ENCODE measurements at regions not wholly inside any gene's neighbourhood (a gene's known extent, or its start where the extent isn't known, plus 50 kb on each side); places are given as distances from the start of the nearest gene placed in this dataset.

GRCh38 chr4:41455206-41455605, 82.8 kb upstream of the LIMCH1 start:
- DNase-seq (ENCODE audit: low read depth, low spot score) = no peak

GRCh38 chr4:41456559-41457101, 81.3 kb upstream of the LIMCH1 start:
- no peak for DNase-seq (ENCODE audit: low read depth, low spot score)

- no peak for DNase-seq (ENCODE audit: low read depth, low spot score)
Observed at GRCh38 chr4:41458689-41459088, 79.3 kb upstream of the LIMCH1 start.

GRCh38 chr4:41460641-41461040, 77.3 kb upstream of the LIMCH1 start:
- no peak for DNase-seq (ENCODE audit: low read depth, low spot score)

GRCh38 chr4:41461780-41462307, 76.1 kb upstream of the LIMCH1 start:
- DNase-seq (ENCODE audit: low read depth, low spot score) = no peak

GRCh38 chr4:41465146-41465761, 72.7 kb upstream of the LIMCH1 start:
- DNase-seq (ENCODE audit: low read depth, low spot score) = no peak

GRCh38 chr4:41466249-41466648, 71.7 kb upstream of the LIMCH1 start:
- DNase-seq (ENCODE audit: low read depth, low spot score) = no peak

GRCh38 chr4:41468122-41468521, 69.8 kb upstream of the LIMCH1 start:
- no peak for DNase-seq (ENCODE audit: low read depth, low spot score)

GRCh38 chr4:41471126-41472071, 66.6 kb upstream of the LIMCH1 start:
- DNase-seq (ENCODE audit: low read depth, low spot score) = no peak

- DNase-seq (ENCODE audit: low read depth, low spot score) = no peak
Observed at GRCh38 chr4:41472081-41472480, 65.9 kb upstream of the LIMCH1 start.

GRCh38 chr4:41473176-41473575, 64.8 kb upstream of the LIMCH1 start:
- no peak for DNase-seq (ENCODE audit: low read depth, low spot score)

- no peak for DNase-seq (ENCODE audit: low read depth, low spot score)
Observed at GRCh38 chr4:41475402-41475801, 62.6 kb upstream of the LIMCH1 start.

GRCh38 chr4:41476310-41476885, 61.6 kb upstream of the LIMCH1 start:
- DNase-seq (ENCODE audit: low read depth, low spot score) = no peak

GRCh38 chr4:41477181-41477905, 60.6 kb upstream of the LIMCH1 start:
- DNase-seq (ENCODE audit: low read depth, low spot score) = no peak

- DNase-seq (ENCODE audit: low read depth, low spot score) = no peak
Observed at GRCh38 chr4:41478518-41478917, 59.4 kb upstream of the LIMCH1 start.

GRCh38 chr4:41480896-41481311, 57.1 kb upstream of the LIMCH1 start:
- DNase-seq (ENCODE audit: low read depth, low spot score) = no peak

GRCh38 chr4:41483771-41484170, 54.2 kb upstream of the LIMCH1 start:
- no peak for DNase-seq (ENCODE audit: low read depth, low spot score)

GRCh38 chr4:41485041-41485440, 52.9 kb upstream of the LIMCH1 start:
- no peak for DNase-seq (ENCODE audit: low read depth, low spot score)

- no peak for DNase-seq (ENCODE audit: low read depth, low spot score)
Observed at GRCh38 chr4:41487868-41488440, 50.0 kb upstream of the LIMCH1 start.
